OCI-LY1 (cell line): ENCODE measurements at regions not wholly inside any gene's neighbourhood (a gene's known extent, or its start where the extent isn't known, plus 50 kb on each side); places are given as distances from the start of the nearest gene placed in this dataset.

ENCODE experiments used
- H2AFZ ChIP-seq: fragments of 200-600 bp; sonication (generic), shearing (Covaris generic); 2 replicates; pipeline ENCODE4 v1.6.0; 2014; ENCODE audit warnings: antibody characterized with exemption, mild to moderate bottlenecking, low read length
- H3F3A ChIP-seq: fragments of 200-600 bp; sonication (generic), shearing (Covaris generic); 2 replicates; pipeline ENCODE4 v1.6.0; 2014; ENCODE audit warnings: mild to moderate bottlenecking, antibody characterized with exemption, low read length, moderate library complexity; ENCODE audit not compliant: insufficient read depth
- H3K27ac ChIP-seq: fragments of 200-600 bp; sonication (generic); 2 replicates; pipeline ENCODE4 v1.5.1; 2014; ENCODE audit warnings: low read length, mixed run types, mild to moderate bottlenecking, low read depth; ENCODE audit not compliant: poor library complexity, severe bottlenecking
- H3K27me3 ChIP-seq: fragments of 200-600 bp; sonication (generic); 2 replicates; pipeline ENCODE4 v1.6.0; 2014; ENCODE audit warnings: antibody characterized with exemption, mild to moderate bottlenecking, low read length, moderate library complexity; ENCODE audit not compliant: insufficient read depth
- H3K36me3 ChIP-seq: fragments of 200-600 bp; sonication (generic); 2 replicates; pipeline ENCODE4 v1.6.1; 2014; ENCODE audit warnings: mild to moderate bottlenecking, antibody characterized with exemption, low read length, moderate library complexity, mixed read lengths; ENCODE audit not compliant: insufficient read depth
- H3K4me1 ChIP-seq: fragments of 200-600 bp; sonication (generic); 2 replicates; pipeline ENCODE4 v1.5.1; 2014; ENCODE audit warnings: mild to moderate bottlenecking, low read length, moderate library complexity; ENCODE audit not compliant: insufficient read depth, severe bottlenecking
- H3K4me2 ChIP-seq: fragments of 200-600 bp; sonication (generic), shearing (Covaris generic); 2 replicates; pipeline ENCODE4 v1.6.1; 2014; ENCODE audit warnings: low read length
- H3K4me3 ChIP-seq: fragments of 200-600 bp; sonication (generic); 2 replicates; pipeline ENCODE4 v1.5.1; 2014; ENCODE audit warnings: low read length, low read depth, mild to moderate bottlenecking, mixed read lengths; ENCODE audit not compliant: poor library complexity, severe bottlenecking
- H3K79me2 ChIP-seq: fragments of 200-600 bp; shearing (Covaris generic); 2 replicates; pipeline ENCODE4 v1.6.1; 2016; ENCODE audit warnings: mixed run types, low read length, mixed read lengths; ENCODE audit not compliant: insufficient read depth
- H3K9ac ChIP-seq: fragments of 200-600 bp; sonication (generic), shearing (Covaris generic); 2 replicates; pipeline ENCODE4 v1.6.1; 2014; ENCODE audit warnings: mild to moderate bottlenecking, low read length, mixed read lengths
- H3K9me2 ChIP-seq: fragments of 200-600 bp; sonication (generic), shearing (Covaris generic); 2 replicates; pipeline ENCODE4 v1.6.1; 2014; ENCODE audit warnings: low read depth, mild to moderate bottlenecking, low read length, mixed read lengths
- H3K9me3 ChIP-seq: fragments of 200-600 bp; shearing (Covaris generic); 2 replicates; pipeline ENCODE4 v1.6.1; 2014; ENCODE audit warnings: low read length, mixed read lengths
- H4K20me1 ChIP-seq: fragments of 200-600 bp; sonication (generic), shearing (Covaris generic); 2 replicates; pipeline ENCODE4 v1.6.0; 2016; ENCODE audit warnings: mild to moderate bottlenecking, low read length; ENCODE audit not compliant: insufficient read depth
- EZH2 ChIP-seq: fragments of 200-600 bp; sonication (generic), shearing (Covaris generic); IDR thresholded peaks from 2 replicates; pipeline ENCODE4 v1.8.0; 2017; ENCODE audit warnings: borderline replicate concordance, mixed run types, mild to moderate bottlenecking, antibody characterized with exemption, low read length, moderate library complexity, mixed read lengths
- TF ChIP-seq, protein P1 (sequence below): fragments of 200-600 bp; sonication (generic), shearing (Covaris generic); IDR thresholded peaks from 2 replicates; pipeline ENCODE4 v1.5.1; 2017; ENCODE audit warnings: mild to moderate bottlenecking, antibody characterized with exemption, low read length, moderate library complexity, mixed read lengths

DNA sequence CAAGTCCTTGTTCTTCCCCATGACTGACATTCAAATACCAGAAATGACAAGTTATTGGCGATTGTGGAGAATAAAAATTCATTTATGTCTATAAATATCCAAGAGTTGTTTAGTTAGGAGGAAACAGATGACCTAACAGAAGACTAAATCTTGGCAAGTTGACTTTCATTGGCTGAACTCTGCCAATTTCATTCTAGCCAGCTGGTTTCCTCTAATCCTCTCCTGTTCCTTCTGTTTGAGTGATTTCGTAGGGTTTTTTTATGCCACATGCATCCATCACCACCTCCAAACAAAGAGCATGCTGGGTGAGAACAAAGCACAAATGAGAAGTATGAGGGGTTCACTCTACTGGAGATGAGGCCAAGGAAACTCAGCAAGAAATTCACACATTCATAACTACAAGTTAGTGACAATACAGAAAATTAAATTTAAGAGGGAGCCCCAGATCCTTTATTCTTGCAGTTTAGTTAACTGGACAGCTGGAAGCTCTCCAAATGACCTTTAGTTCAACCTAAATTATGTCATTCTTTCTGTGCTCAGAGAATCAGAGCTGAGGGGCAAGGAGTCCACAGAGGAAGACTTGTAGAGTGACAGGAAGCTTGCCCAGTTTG, 932.0 kb downstream of the TLE4 start:
- Histone ChIP-seq H3K9ac (no peak overlapping the region), H2AFZ (no peak overlapping the region), H3K9me2 (no peaks in the 10 kb centered on the region), H4K20me1 (no peaks in the 10 kb centered on the region), H3K36me3 (no peaks in the 10 kb centered on the region), H3K4me2 (no peak overlapping the region), H3K4me3 (no peak overlapping the region), H3K9me3 (no peaks in the 10 kb centered on the region), H3K79me2 (no peaks in the 10 kb centered on the region), H3K4me1 (no peaks in the 10 kb centered on the region), H3K27ac (no peak overlapping the region), H3K27me3 (no peaks in the 10 kb centered on the region), H3F3A (no peaks in the 10 kb centered on the region)
- TF ChIP-seq EZH2, result no peak
- TF ChIP-seq, protein P1, sequence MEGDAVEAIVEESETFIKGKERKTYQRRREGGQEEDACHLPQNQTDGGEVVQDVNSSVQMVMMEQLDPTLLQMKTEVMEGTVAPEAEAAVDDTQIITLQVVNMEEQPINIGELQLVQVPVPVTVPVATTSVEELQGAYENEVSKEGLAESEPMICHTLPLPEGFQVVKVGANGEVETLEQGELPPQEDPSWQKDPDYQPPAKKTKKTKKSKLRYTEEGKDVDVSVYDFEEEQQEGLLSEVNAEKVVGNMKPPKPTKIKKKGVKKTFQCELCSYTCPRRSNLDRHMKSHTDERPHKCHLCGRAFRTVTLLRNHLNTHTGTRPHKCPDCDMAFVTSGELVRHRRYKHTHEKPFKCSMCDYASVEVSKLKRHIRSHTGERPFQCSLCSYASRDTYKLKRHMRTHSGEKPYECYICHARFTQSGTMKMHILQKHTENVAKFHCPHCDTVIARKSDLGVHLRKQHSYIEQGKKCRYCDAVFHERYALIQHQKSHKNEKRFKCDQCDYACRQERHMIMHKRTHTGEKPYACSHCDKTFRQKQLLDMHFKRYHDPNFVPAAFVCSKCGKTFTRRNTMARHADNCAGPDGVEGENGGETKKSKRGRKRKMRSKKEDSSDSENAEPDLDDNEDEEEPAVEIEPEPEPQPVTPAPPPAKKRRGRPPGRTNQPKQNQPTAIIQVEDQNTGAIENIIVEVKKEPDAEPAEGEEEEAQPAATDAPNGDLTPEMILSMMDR, result no peak

DNA sequence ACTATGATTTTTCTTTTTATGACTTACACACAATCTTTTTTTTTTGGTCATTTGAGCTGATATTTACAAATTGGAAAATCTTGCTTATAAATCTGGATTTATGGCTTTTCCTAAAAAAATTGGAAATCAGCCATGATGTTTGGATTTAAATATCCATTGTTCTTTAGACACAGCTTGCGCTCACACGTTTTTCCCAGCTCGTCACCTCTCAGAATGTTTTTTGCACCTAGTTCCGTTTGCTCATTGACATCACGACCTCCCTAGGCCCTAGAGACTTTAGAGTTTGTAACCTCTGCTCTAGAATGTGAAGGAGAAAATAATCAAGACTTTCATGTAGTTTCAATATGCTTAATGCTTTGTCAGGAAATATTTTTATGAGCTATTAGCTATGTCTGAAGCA, 930.5 kb downstream of the TLE4 start:
- H3K27ac ChIP-seq, result no peak overlapping the region
- no peak overlapping the region for H3K4me3 ChIP-seq
- H3K9ac ChIP-seq, result no peak overlapping the region
- H3K27me3 ChIP-seq, result no peaks in the 10 kb centered on the region
- no peaks in the 10 kb centered on the region for H3K9me3 ChIP-seq
- no peak overlapping the region for H2AFZ ChIP-seq
- H3K4me2 ChIP-seq, result no peak overlapping the region
- H3K4me1 ChIP-seq, result no peaks in the 10 kb centered on the region
- H3K79me2 ChIP-seq, result no peaks in the 10 kb centered on the region
- no peaks in the 10 kb centered on the region for H3K9me2 ChIP-seq
- H3K36me3 ChIP-seq, result no peaks in the 10 kb centered on the region
- no peaks in the 10 kb centered on the region for H3F3A ChIP-seq
- H4K20me1 ChIP-seq, result no peaks in the 10 kb centered on the region
- TF ChIP-seq, protein P1, result no peak
- no peak for TF ChIP-seq EZH2

DNA sequence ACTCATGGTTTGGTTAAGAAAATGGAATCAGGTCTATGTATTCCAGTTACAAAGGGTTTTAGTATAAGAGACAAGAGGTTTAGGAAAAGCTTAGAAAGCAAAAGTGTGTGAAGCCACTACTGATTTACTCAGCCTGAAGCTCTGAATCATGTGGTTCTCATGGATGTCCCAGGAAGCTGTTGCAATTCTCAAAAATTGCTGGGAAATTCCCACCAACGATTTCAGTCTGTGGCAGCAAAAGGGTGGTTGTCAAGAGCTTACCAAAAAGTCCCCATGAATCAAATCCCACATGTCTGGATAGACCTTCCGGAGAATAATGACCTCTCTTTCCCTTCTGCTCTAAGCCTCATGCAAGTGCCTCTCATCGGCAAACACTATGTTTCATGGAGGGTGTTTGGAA, 929.9 kb downstream of the TLE4 start:
- H3K9me3 ChIP-seq, result no peaks in the 10 kb centered on the region
- no peaks in the 10 kb centered on the region for H3F3A ChIP-seq
- no peak overlapping the region for H3K4me3 ChIP-seq
- H3K9ac ChIP-seq, result no peak overlapping the region
- H2AFZ ChIP-seq, result no peak overlapping the region
- no peaks in the 10 kb centered on the region for H3K9me2 ChIP-seq
- H4K20me1 ChIP-seq, result no peaks in the 10 kb centered on the region
- no peaks in the 10 kb centered on the region for H3K36me3 ChIP-seq
- TF ChIP-seq, protein P1, result no peak
- TF ChIP-seq EZH2, result no peak
- H3K4me1 ChIP-seq, result no peaks in the 10 kb centered on the region
- H3K27ac ChIP-seq, result no peak overlapping the region
- no peaks in the 10 kb centered on the region for H3K79me2 ChIP-seq
- no peak overlapping the region for H3K4me2 ChIP-seq
- no peaks in the 10 kb centered on the region for H3K27me3 ChIP-seq
